DOHH2 (cell line): ENCODE measurements at regions not wholly inside any gene's neighbourhood (a gene's known extent, or its start where the extent isn't known, plus 50 kb on each side); places are given as distances from the start of the nearest gene placed in this dataset.
"Not testable (repeated sequence)": the region's sequence is repeated elsewhere in the genome, so short reads cannot be mapped to it uniquely, and the experiment has no call there.

ENCODE experiments used
- H3F3A ChIP-seq: fragments of 200-600 bp; sonication (generic), shearing (Covaris generic); 2 replicates; pipeline ENCODE4 v1.6.0; 2016; ENCODE audit warnings: antibody characterized with exemption, mild to moderate bottlenecking; ENCODE audit not compliant: control insufficient read depth, insufficient read depth
- H3K27ac ChIP-seq: fragments of 200-600 bp; sonication (generic); 2 replicates; pipeline ENCODE4 v1.5.1; 2014; ENCODE audit warnings: low read depth, mild to moderate bottlenecking, low read length, moderate library complexity
- H3K27me3 ChIP-seq: fragments of 200-600 bp; sonication (generic); 2 replicates; pipeline ENCODE4 v1.6.1; 2014; ENCODE audit warnings: mild to moderate bottlenecking, low read length, mixed read lengths; ENCODE audit not compliant: control insufficient read depth
- H3K36me3 ChIP-seq: fragments of 200-600 bp; sonication (generic); 2 replicates; pipeline ENCODE4 v1.6.1; 2014; ENCODE audit warnings: mild to moderate bottlenecking, low read length, moderate library complexity, mixed read lengths; ENCODE audit not compliant: control insufficient read depth
- H3K4me1 ChIP-seq: fragments of 200-600 bp; sonication (generic); 2 replicates; pipeline ENCODE4 v1.6.1; 2014; ENCODE audit warnings: mild to moderate bottlenecking, low read length, mixed read lengths; ENCODE audit not compliant: control insufficient read depth
- H3K4me2 ChIP-seq: fragments of 200-600 bp; sonication (generic); 2 replicates; pipeline ENCODE4 v1.6.0; 2014; ENCODE audit warnings: mild to moderate bottlenecking, low read length, moderate library complexity
- H3K4me3 ChIP-seq: fragments of 200-600 bp; sonication (generic); 2 replicates; pipeline ENCODE4 v1.5.1; 2014; ENCODE audit warnings: mild to moderate bottlenecking, low read length, mixed read lengths
- H3K79me2 ChIP-seq: fragments of 200-600 bp; sonication (generic); 2 replicates; pipeline ENCODE4 v1.6.1; 2014; ENCODE audit warnings: mild to moderate bottlenecking, low read length, mixed read lengths; ENCODE audit not compliant: control insufficient read depth
- H3K9me2 ChIP-seq: fragments of 200-600 bp; sonication (generic); replicated peaks from 2 replicates; pipeline ENCODE4 v1.6.1; 2014; ENCODE audit warnings: mild to moderate bottlenecking, low read length, mixed read lengths; ENCODE audit not compliant: control insufficient read depth
- H3K9me3 ChIP-seq: fragments of 200-600 bp; sonication (generic); 2 replicates; pipeline ENCODE4 v1.6.1; 2014; ENCODE audit warnings: antibody characterized with exemption, low read length, mixed read lengths; ENCODE audit not compliant: control insufficient read depth, insufficient read depth
- H4K20me1 ChIP-seq: fragments of 200-600 bp; sonication (generic); 2 replicates; pipeline ENCODE4 v1.6.0; 2014; ENCODE audit warnings: low read depth, mild to moderate bottlenecking, antibody characterized with exemption, low read length, moderate library complexity; ENCODE audit not compliant: control insufficient read depth, insufficient read depth
- EZH2phosphoT487 ChIP-seq: fragments of 200-600 bp; sonication (generic); IDR thresholded peaks from 2 replicates; pipeline ENCODE4 v1.6.1; 2017; ENCODE audit warnings: borderline replicate concordance, mild to moderate bottlenecking, antibody characterized with exemption, low read length, moderate library complexity, mixed read lengths
- TF ChIP-seq, protein P1 (sequence below): fragments of 200-600 bp; sonication (generic); IDR thresholded peaks from one replicate; pipeline ENCODE4 v1.5.1; 2014; ENCODE audit warnings: antibody characterized with exemption, mild to moderate bottlenecking, low read depth, low read length; ENCODE audit not compliant: poor library complexity, severe bottlenecking

DNA sequence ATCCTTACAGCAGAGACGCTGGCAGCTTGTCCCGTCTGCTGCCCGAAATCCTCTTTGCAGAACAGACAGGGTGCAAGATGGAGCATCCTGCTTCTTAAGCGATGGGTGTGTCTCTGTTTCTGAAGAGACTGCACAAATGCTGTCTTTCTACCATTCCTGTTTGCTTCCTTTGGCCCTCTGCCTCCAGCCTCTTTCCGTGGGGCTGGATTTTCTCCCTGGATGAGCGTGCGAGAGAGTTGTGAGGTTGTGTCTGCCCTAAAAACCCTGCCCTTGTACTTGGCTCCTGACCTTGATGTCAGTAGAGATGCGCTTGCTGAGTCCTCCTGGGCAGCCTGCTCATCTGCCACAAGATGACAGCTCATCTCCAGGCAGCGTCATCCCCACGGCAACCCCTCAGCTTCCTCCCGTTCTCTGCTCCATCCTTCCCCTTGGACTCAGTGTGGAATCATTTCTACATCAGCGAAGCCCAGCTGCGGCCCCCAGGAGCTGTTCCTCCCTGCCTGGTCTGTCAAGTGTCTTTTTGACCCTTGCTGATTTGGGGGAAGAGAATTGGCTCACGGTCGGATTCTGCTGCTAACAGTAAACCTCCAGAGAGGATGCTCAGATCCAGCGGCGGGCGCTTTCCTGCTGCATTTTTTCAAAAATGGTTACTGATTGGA, 246.2 kb downstream of the ASMT start:
- Histone ChIP-seq H3K9me2 (no peaks in the 10 kb centered on the region), H3K27ac (no peak overlapping the region), H3K9me3 (no peaks in the 10 kb centered on the region), H3K27me3 (no peaks in the 10 kb centered on the region), H3K4me1 (no peaks in the 10 kb centered on the region), H3K79me2 (no peaks in the 10 kb centered on the region), H3K36me3 (no peaks in the 10 kb centered on the region), H4K20me1 (no peaks in the 10 kb centered on the region), H3F3A (no peaks in the 10 kb centered on the region), H3K4me3 (no peak overlapping the region), H3K4me2 (no peak overlapping the region)
- TF ChIP-seq, protein P1, sequence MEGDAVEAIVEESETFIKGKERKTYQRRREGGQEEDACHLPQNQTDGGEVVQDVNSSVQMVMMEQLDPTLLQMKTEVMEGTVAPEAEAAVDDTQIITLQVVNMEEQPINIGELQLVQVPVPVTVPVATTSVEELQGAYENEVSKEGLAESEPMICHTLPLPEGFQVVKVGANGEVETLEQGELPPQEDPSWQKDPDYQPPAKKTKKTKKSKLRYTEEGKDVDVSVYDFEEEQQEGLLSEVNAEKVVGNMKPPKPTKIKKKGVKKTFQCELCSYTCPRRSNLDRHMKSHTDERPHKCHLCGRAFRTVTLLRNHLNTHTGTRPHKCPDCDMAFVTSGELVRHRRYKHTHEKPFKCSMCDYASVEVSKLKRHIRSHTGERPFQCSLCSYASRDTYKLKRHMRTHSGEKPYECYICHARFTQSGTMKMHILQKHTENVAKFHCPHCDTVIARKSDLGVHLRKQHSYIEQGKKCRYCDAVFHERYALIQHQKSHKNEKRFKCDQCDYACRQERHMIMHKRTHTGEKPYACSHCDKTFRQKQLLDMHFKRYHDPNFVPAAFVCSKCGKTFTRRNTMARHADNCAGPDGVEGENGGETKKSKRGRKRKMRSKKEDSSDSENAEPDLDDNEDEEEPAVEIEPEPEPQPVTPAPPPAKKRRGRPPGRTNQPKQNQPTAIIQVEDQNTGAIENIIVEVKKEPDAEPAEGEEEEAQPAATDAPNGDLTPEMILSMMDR = no peak
- no peak for TF ChIP-seq EZH2phosphoT487

DNA sequence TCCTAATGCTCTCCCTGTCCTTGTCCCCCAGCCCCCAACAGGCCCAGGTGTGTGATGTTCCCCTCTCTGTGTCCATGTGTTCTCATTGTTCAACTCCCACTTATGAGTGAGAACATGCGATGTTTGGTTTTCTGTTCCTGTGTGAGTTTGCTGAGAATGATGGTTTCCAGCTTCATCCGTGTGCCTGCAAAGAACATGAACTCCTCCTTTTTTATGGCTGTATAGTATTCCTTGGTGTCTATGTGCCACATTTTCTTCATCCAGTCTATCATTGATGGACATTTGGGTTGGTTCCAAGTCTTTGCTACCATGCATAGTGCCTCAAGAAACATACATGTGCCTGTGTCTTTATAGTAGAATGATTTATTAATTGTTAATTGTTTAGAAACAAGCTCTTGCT, 249.1 kb downstream of the ASMT start:
- H3K9me2 ChIP-seq, H3K79me2 ChIP-seq, H3K27ac ChIP-seq, H3K27me3 ChIP-seq, H3K9me3 ChIP-seq, H3F3A ChIP-seq, H4K20me1 ChIP-seq, H3K4me3 ChIP-seq, H3K4me1 ChIP-seq, H3K4me2 ChIP-seq, H3K36me3 ChIP-seq: not testable (repeated sequence)

DNA sequence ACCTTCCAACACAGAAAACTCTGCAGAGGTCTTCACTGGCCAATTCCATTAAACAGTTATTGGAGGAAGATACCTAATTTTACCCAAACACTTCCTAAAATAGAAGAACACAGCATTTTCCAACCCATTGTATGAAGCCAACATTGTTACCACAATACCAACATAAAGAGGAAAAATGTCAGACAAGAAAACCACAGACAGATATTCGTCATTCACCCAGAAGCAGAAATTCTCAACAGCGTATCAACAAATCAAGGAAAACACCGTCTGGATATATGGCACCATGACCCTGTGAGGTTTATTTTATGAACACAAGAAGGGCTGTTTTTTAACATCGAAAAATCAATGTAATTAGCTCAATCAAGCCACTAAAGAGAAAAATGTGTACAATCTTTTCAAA, 255.6 kb downstream of the ASMT start:
- Histone ChIP-seq H3K36me3 (no peaks in the 10 kb centered on the region), H4K20me1 (no peaks in the 10 kb centered on the region), H3K79me2 (no peaks in the 10 kb centered on the region), H3F3A (no peaks in the 10 kb centered on the region), H3K27me3 (no peaks in the 10 kb centered on the region), H3K4me3 (no peak overlapping the region), H3K4me2 (no peak overlapping the region), H3K27ac (no peak overlapping the region), H3K4me1 (no peaks in the 10 kb centered on the region), H3K9me2 (no peaks in the 10 kb centered on the region), H3K9me3 (0 out of 2 replicates have a peak, but pooled peaks cover 2% of the 10 kb centered on the region)
- TF ChIP-seq, protein P1 = no peak
- TF ChIP-seq EZH2phosphoT487 = no peak

GRCh38 chrX:1871887-1872286, 257.0 kb downstream of the ASMT start:
- Histone ChIP-seq H3K79me2 (no peaks in the 10 kb centered on the region), H3K4me2 (no peak overlapping the region), H3K9me2 (no peaks in the 10 kb centered on the region), H3K9me3 (0 out of 2 replicates have a peak, but pooled peaks cover 2% of the 10 kb centered on the region), H3K36me3 (no peaks in the 10 kb centered on the region), H4K20me1 (no peaks in the 10 kb centered on the region), H3K27me3 (no peaks in the 10 kb centered on the region), H3F3A (no peaks in the 10 kb centered on the region), H3K4me1 (no peaks in the 10 kb centered on the region), H3K4me3 (no peak overlapping the region), H3K27ac (no peak overlapping the region)
- TF ChIP-seq EZH2phosphoT487 = no peak
- TF ChIP-seq, protein P1 = no peak
